Esophagus muscularis mucosa (tissue), 3 donors: ENCODE measurements at regions not wholly inside any gene's neighbourhood (a gene's known extent, or its start where the extent isn't known, plus 50 kb on each side); places are given as distances from the start of the nearest gene placed in this dataset.

Experiments
- POLR2AphosphoS5 ChIP-seq, 2 donors: sonication (generic); formaldehyde crosslinking; IDR thresholded peaks; one replicate each; pipeline ENCODE4 v1.6.1; 2017; ENCODE audit warnings: antibody characterized with exemption in 2 of 2
- TF ChIP-seq, protein P1 (sequence below), 3 experiments: fragments of 200-600 bp in 2 of 3; fragments of 450-650 bp in 1 of 3; sonication (generic) in 2 of 3; IDR thresholded peaks; one replicate each; pipeline ENCODE4 v1.5.1; 2017 to 2019; ENCODE audit warnings: antibody characterized with exemption in 3 of 3, mild to moderate bottlenecking in 2 of 3, moderate library complexity in 1 of 3

- TF ChIP-seq, protein P1, sequence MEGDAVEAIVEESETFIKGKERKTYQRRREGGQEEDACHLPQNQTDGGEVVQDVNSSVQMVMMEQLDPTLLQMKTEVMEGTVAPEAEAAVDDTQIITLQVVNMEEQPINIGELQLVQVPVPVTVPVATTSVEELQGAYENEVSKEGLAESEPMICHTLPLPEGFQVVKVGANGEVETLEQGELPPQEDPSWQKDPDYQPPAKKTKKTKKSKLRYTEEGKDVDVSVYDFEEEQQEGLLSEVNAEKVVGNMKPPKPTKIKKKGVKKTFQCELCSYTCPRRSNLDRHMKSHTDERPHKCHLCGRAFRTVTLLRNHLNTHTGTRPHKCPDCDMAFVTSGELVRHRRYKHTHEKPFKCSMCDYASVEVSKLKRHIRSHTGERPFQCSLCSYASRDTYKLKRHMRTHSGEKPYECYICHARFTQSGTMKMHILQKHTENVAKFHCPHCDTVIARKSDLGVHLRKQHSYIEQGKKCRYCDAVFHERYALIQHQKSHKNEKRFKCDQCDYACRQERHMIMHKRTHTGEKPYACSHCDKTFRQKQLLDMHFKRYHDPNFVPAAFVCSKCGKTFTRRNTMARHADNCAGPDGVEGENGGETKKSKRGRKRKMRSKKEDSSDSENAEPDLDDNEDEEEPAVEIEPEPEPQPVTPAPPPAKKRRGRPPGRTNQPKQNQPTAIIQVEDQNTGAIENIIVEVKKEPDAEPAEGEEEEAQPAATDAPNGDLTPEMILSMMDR (IDR thresholded peaks at IDR 0.05), result no peak
- TF ChIP-seq POLR2AphosphoS5 (IDR thresholded peaks at IDR 0.05), result no peak
Observed at GRCh38 chr7:84510505-84510904, 315.9 kb upstream of the SEMA3A start.
